Hepatocyte (in vitro differentiated cells): ENCODE measurements at regions not wholly inside any gene's neighbourhood (a gene's known extent, or its start where the extent isn't known, plus 50 kb on each side); places are given as distances from the start of the nearest gene placed in this dataset.
"Not testable (repeated sequence)": the region's sequence is repeated elsewhere in the genome, so short reads cannot be mapped to it uniquely, and the experiment has no call there.

Experiments
- DNase-seq: peaks from one replicate; pipeline ENCODE4 v3.0.0-alpha.2; 2016; ENCODE audit warnings: low spot score
- H2AFZ ChIP-seq: fragments of 200-600 bp; sonication (generic); 2 replicates; pipeline ENCODE4 v1.6.0; 2016; ENCODE audit warnings: antibody characterized with exemption, mild to moderate bottlenecking
- H3K27ac ChIP-seq: fragments of 200-600 bp; sonication (generic); 2 replicates; pipeline ENCODE4 v1.5.1; 2016; ENCODE audit warnings: mild to moderate bottlenecking
- H3K27me3 ChIP-seq: fragments of 200-600 bp; sonication (generic); 2 replicates; pipeline ENCODE4 v1.6.1; 2016
- H3K36me3 ChIP-seq: fragments of 200-600 bp; sonication (generic); replicated peaks from 2 replicates; pipeline ENCODE4 v1.5.1; 2016; ENCODE audit warnings: low read depth; ENCODE audit not compliant: insufficient read depth
- H3K4me1 ChIP-seq: fragments of 200-600 bp; sonication (generic); 2 replicates; pipeline ENCODE4 v1.5.1; 2016; ENCODE audit warnings: mild to moderate bottlenecking, moderate library complexity; ENCODE audit not compliant: insufficient read depth
- H3K4me2 ChIP-seq: fragments of 200-600 bp; sonication (generic); 2 replicates; pipeline ENCODE4 v1.6.0; 2016
- H3K4me3 ChIP-seq: fragments of 200-600 bp; sonication (generic); 2 replicates; pipeline ENCODE4 v1.5.1; 2016; ENCODE audit warnings: mild to moderate bottlenecking
- H3K79me2 ChIP-seq: fragments of 200-600 bp; sonication (generic); 2 replicates; pipeline ENCODE4 v1.6.0; 2017; ENCODE audit warnings: mild to moderate bottlenecking
- H3K9me2 ChIP-seq: fragments of 200-600 bp; sonication (generic); replicated peaks from 2 replicates; pipeline ENCODE4 v1.6.0; 2017; ENCODE audit warnings: mild to moderate bottlenecking; ENCODE audit not compliant: insufficient read depth
- H3K9me3 ChIP-seq: fragments of 200-600 bp; sonication (generic); 2 replicates; pipeline ENCODE4 v1.5.1; 2016; ENCODE audit warnings: low read depth, mild to moderate bottlenecking
- H4K20me1 ChIP-seq: fragments of 200-600 bp; sonication (generic); 2 replicates; pipeline ENCODE4 v1.6.0; 2016; ENCODE audit warnings: mild to moderate bottlenecking; ENCODE audit not compliant: insufficient read depth, poor library complexity, severe bottlenecking
- EZH2 ChIP-seq: fragments of 200-600 bp; sonication (generic); IDR thresholded peaks from 2 replicates; pipeline ENCODE4 v1.6.1; 2016; ENCODE audit warnings: antibody characterized with exemption, mild to moderate bottlenecking, borderline replicate concordance
- EZH2phosphoT487 ChIP-seq: fragments of 200-600 bp; sonication (generic); IDR thresholded peaks from one replicate; pipeline ENCODE4 v1.6.1; 2018; ENCODE audit warnings: antibody characterized with exemption, mild to moderate bottlenecking, low read depth, moderate library complexity; ENCODE audit not compliant: unreplicated experiment, severe bottlenecking
- WGBS: methylation state at CpG from one replicate; pipeline ENCODE4 v1.1.6; 2016; ENCODE audit warnings: low lambda C conversion rate; ENCODE audit errors: missing lambda C conversion rate; 5-methylcytosine and 5-hydroxymethylcytosine counted together
- TF ChIP-seq, protein P1 (sequence below): fragments of 200-600 bp; sonication (generic); IDR thresholded peaks from 2 replicates; pipeline ENCODE4 v1.5.1; 2016; ENCODE audit warnings: antibody characterized with exemption, mild to moderate bottlenecking; ENCODE audit not compliant: poor library complexity

DNA sequence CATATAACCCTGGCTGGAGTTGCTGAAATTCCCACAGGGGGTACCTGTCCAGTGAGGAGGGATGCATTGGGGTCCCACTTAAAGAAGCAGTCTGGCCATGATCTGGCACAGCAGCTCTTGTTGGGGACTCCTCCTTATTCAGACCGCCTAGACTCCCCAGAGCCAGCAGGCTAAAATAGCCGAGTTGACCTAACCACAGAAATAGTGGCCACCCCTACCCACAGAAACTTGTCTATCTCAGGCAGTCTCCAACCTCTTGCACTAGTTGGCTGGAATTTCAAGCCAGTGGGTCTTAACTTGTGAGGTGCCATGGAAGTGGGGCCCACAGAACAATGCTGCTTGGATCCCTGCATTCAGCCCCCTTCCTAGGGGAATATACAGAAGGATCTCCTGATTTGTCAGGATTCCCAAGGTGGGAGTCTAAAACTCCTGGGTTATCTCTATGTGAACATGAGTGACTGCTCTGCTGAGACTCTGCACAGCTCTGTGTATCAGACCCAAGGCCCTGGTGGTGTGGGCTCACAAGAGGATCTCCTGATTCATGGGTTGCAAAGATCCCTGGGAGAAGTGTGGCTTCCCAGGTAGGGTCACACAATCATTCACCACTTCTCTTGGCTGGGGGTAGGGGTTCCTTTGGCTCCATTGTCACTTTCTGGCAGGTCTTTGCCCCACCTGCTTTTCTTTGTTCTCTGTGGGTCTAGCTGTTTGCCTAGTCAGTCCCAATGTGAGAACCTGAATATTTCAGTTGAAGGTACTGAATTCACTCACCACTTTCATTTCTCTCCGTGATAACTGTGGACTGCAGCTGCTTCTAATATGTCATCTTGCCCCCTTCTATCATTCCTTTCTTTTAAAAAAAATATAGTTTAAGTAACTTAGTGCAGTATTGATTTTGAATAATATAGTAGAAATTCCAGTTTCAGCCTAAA lies 65.5 kb upstream of the CLVS2 start:
- Histone ChIP-seq H4K20me1 (no peaks in the 10 kb centered on the region), H3K27ac (no peak overlapping the region), H3K9me2 (no peaks in the 10 kb centered on the region), H3K4me2 (no peak overlapping the region), H3K9me3 (no peaks in the 10 kb centered on the region), H3K36me3 (no peaks in the 10 kb centered on the region), H3K4me3 (no peak overlapping the region), H3K27me3 (no peaks in the 10 kb centered on the region), H2AFZ (no peak overlapping the region), H3K4me1 (no peaks in the 10 kb centered on the region), H3K79me2 (no peaks in the 10 kb centered on the region)
- DNase-seq, result no peak
- WGBS, result 93% methylated on average over 3 of the region's 3 CpGs
- TF ChIP-seq EZH2 (no peak), EZH2phosphoT487 (no peak)
- TF ChIP-seq, protein P1, sequence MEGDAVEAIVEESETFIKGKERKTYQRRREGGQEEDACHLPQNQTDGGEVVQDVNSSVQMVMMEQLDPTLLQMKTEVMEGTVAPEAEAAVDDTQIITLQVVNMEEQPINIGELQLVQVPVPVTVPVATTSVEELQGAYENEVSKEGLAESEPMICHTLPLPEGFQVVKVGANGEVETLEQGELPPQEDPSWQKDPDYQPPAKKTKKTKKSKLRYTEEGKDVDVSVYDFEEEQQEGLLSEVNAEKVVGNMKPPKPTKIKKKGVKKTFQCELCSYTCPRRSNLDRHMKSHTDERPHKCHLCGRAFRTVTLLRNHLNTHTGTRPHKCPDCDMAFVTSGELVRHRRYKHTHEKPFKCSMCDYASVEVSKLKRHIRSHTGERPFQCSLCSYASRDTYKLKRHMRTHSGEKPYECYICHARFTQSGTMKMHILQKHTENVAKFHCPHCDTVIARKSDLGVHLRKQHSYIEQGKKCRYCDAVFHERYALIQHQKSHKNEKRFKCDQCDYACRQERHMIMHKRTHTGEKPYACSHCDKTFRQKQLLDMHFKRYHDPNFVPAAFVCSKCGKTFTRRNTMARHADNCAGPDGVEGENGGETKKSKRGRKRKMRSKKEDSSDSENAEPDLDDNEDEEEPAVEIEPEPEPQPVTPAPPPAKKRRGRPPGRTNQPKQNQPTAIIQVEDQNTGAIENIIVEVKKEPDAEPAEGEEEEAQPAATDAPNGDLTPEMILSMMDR, result no peak

DNA sequence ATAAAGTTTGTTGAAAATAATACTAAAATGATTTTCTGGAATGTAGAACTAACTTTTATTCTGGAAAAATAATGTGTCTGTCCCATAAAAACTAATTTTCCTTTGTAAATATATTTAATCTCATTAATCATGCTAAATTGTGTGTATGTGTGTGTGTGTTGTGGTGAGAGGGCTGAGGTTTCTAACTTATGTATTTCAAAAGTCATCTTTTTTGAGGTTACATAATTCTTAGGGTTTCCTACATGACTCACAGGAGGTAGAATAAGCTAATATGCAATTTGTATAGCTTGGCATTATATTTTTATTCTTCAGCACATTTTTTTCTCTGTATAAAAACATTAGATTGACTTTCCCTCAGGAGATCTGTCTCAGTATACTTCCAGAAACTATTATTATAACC lies 64.1 kb upstream of the CLVS2 start:
- TF ChIP-seq, protein P1, result no peak
- TF ChIP-seq EZH2, result no peak
- no peak for TF ChIP-seq EZH2phosphoT487
- H3K27me3 ChIP-seq, result no peaks in the 10 kb centered on the region
- H2AFZ ChIP-seq, result no peak overlapping the region
- H3K4me1 ChIP-seq, result no peaks in the 10 kb centered on the region
- no peaks in the 10 kb centered on the region for H3K79me2 ChIP-seq
- no peak overlapping the region for H3K4me3 ChIP-seq
- H3K9me2 ChIP-seq, result no peaks in the 10 kb centered on the region
- H3K4me2 ChIP-seq, result no peak overlapping the region
- no peaks in the 10 kb centered on the region for H4K20me1 ChIP-seq
- H3K27ac ChIP-seq, result no peak overlapping the region
- no peak for DNase-seq
- H3K9me3 ChIP-seq, result no peaks in the 10 kb centered on the region
- no peaks in the 10 kb centered on the region for H3K36me3 ChIP-seq

DNA sequence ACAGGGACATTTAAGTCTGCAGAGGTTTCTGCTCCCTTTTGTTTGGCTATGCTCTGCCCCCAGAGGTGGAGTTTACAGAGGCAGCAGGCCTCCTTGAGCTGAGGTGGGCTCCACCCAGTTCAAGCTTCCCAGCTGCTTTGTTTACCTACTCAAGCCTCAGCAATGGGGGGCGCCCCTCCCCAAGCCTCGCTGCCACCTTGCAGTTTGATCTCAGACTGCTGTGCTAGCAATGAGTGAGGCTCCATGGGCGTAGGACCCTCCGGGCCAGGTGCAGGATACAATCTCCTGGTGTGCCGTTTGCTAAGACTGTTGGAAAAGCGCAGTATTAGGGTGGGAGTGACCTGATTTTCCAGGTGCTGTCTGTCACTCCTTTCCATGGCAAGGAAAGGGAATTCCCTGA lies 51.1 kb upstream of the CLVS2 start:
- 92% methylated on average over 6 of the region's 6 CpGs for WGBS
- H3K79me2 ChIP-seq, H4K20me1 ChIP-seq, H3K36me3 ChIP-seq, H3K27ac ChIP-seq, H3K9me2 ChIP-seq, H3K4me3 ChIP-seq, H3K4me1 ChIP-seq, H3K4me2 ChIP-seq, H3K27me3 ChIP-seq, H2AFZ ChIP-seq, H3K9me3 ChIP-seq, DNase-seq: not testable (repeated sequence)
